Pancreas (tissue), 10 donors: ENCODE measurements at regions not wholly inside any gene's neighbourhood (a gene's known extent, or its start where the extent isn't known, plus 50 kb on each side); places are given as distances from the start of the nearest gene placed in this dataset.
"Not testable (repeated sequence)": the region's sequence is repeated elsewhere in the genome, so short reads cannot be mapped to it uniquely, and the experiment has no call there.

Experiments
- ATAC-seq, 4 donors: fragments of 200-7000 bp; cut with Tn5 transposase; one replicate each; pipeline versions ENCODE4 v1.8.0 to v1.9.1; 2020; ENCODE audit warnings: mild to moderate bottlenecking in 4 of 4, moderate library complexity in 4 of 4
- DNase-seq, 6 donors: peaks; one replicate each; pipeline ENCODE4 v3.0.0-alpha.2; 2020
- FAIRE-seq: peaks from 2 replicates; lab custom pipeline; 2012; peaks lifted over from hg19 to GRCh38; lab: Jason Lieb, UNC
- H3K27ac ChIP-seq, 4 donors: fragments of 200-600 bp; sonication (generic); 1 replicate in 3 of 4; 2 replicates in 1 of 4; pipeline versions ENCODE4 v1.5.0 to v1.8.0; 2020
- H3K27me3 ChIP-seq, 4 donors: fragments of 200-600 bp; one replicate each; pipeline ENCODE4 v1.8.0; 2021
- H3K36me3 ChIP-seq, 3 donors: fragments of 200-600 bp; sonication (generic) in 1 of 3; one replicate each; pipeline versions ENCODE4 v1.5.0 to v1.8.0; 2020 to 2021
- H3K4me1 ChIP-seq, 3 donors: fragments of 200-600 bp; one replicate each; pipeline ENCODE4 v1.8.0; 2021
- H3K4me3 ChIP-seq, 4 donors: fragments of 200-600 bp; sonication (generic) in 2 of 4; one replicate each; pipeline versions ENCODE4 v1.5.0 to v1.8.0; 2020 to 2021
- H3K9me3 ChIP-seq, 4 donors: fragments of 200-600 bp; one replicate each; pipeline ENCODE4 v1.8.0; 2021
- WGBS, 2 donors: extraction: QIAGEN DNeasy Blood & Tissue Kit; methylation state at CpG; one replicate each; pipeline ENCODE4 v1.1.7; 2013; 5-methylcytosine and 5-hydroxymethylcytosine counted together
- intact Hi-C, 3 donors: fragments of 100-400 bp; cut with DNase I; formaldehyde crosslinking; loops; one replicate each; pipeline versions ENCODE4 v1.11.1 to v1.14.2; 2022
- TF ChIP-seq, protein P1 (sequence below), 4 donors: fragments of 200-600 bp; sonication (generic) in 3 of 4; IDR thresholded peaks; one replicate each; pipeline versions ENCODE4 v1.5.0 to v1.8.0; 2021; ENCODE audit warnings: antibody characterized with exemption in 4 of 4
- donor health status: healthy with polysubstance abuse.
- donor health status: DM: no; HTN: no; CAD: no; lungs with moderate emphysema.
- donor health status: DM: no; HTN: no; CAD: no.
- donor health status: control.
- donor health status: control.
- donor health status: Bipolar disorder and iron deficiency.
- donor health status: DM: yes; HTN: yes; CAD: no.
- donor health status: DM: no; HTN: no; CAD: no.
- donor health status: DM: no; HTN: no; CAD: no.
- donor health status: DM: yes; HTN: yes; CAD: no.

DNA sequence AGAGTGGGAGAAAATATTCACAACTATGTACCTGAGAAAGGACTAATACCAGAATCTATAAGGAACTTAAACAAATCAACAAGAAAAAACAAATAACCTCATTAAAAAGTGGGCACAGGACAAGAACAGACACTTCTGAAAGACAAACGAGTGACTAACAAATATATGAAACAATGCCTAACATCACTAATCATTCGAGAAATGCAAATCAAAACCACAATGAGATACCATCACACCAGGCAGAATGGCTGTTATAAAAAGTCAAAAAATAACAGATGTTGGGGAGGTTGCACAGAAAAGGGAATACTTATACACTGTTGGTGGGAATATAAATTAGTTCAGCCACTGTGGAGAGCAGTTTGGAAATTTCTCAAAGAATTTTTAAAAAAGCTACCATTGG is 83.5 kb upstream of the WSCD1 start:
- intact Hi-C loops = no loop called here
- ATAC-seq = no peak

DNA sequence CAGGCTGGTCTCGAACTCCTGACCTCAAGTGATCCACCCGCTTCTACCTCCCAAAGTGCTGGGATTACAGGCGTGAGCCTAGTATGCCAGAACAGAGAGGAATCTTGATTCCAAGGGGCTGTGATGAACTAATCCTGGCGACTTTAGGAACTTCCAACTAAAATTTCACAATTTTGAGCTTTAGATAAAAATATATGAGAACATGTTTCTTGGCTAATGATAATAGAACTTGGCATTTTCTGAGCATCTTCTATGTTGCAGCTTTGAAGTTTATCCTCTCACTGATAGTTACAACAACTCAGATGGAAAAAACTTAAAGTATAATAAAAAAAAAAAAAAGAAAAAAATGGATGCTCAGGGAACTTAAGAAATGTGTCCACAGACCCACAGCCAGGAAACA is 69.8 kb upstream of the WSCD1 start:
- Histone ChIP-seq H3K9me3 (no peaks in the 10 kb centered on the region), H3K27me3 (peaks cover 0 to 3% (median 0%) of the 10 kb centered on the region in 4 donors), H3K36me3 (no peaks in the 10 kb centered on the region), H3K4me1 (no peaks in the 10 kb centered on the region), H3K4me3 (no peak overlapping the region), H3K27ac (no peak overlapping the region)
- TF ChIP-seq, protein P1, sequence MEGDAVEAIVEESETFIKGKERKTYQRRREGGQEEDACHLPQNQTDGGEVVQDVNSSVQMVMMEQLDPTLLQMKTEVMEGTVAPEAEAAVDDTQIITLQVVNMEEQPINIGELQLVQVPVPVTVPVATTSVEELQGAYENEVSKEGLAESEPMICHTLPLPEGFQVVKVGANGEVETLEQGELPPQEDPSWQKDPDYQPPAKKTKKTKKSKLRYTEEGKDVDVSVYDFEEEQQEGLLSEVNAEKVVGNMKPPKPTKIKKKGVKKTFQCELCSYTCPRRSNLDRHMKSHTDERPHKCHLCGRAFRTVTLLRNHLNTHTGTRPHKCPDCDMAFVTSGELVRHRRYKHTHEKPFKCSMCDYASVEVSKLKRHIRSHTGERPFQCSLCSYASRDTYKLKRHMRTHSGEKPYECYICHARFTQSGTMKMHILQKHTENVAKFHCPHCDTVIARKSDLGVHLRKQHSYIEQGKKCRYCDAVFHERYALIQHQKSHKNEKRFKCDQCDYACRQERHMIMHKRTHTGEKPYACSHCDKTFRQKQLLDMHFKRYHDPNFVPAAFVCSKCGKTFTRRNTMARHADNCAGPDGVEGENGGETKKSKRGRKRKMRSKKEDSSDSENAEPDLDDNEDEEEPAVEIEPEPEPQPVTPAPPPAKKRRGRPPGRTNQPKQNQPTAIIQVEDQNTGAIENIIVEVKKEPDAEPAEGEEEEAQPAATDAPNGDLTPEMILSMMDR (IDR thresholded peaks at IDR 0.05) = no peak
- no peak for FAIRE-seq
- 50 to 61% methylated on average over 4 of the region's 4 CpGs for WGBS, 2 donors
- no peak for ATAC-seq
- no peak for DNase-seq
- intact Hi-C loops = no loop called here

More for the DNA sequence above, 83.5 kb upstream of the WSCD1 start:
- Histone ChIP-seq H3K4me3 (no peak overlapping the region), H3K4me1 (no peaks in the 10 kb centered on the region), H3K36me3 (no peaks in the 10 kb centered on the region), H3K27me3 (no peaks in the 10 kb centered on the region), H3K9me3 (no peaks in the 10 kb centered on the region), H3K27ac (no peak overlapping the region)
- WGBS, 2 donors = 52 to 56% methylated on average over 2 of the region's 2 CpGs
- TF ChIP-seq, protein P1 (IDR thresholded peaks at IDR 0.05) = no peak
- no peak for FAIRE-seq
- DNase-seq = no peak

DNA sequence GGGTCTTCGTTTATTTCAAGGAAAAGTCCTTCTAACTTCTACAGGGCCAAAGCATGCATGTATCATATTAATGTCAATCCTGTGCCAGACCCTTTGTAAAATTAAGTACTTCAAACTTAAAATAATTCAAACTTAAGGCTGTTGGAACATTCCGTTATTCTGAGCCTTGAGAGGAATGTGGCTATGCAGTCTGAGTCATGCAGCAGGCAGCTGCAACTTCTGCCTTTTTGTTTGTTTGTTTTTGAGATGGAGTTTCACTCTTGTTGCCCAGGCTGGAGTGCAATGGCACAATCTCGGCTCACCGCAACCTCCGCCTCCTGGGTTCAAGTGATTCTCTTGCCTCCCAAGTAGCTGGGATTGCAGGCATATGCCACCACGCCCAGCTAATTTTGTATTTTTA is 67.0 kb upstream of the WSCD1 start:
- intact Hi-C loops, H3K4me3 ChIP-seq, FAIRE-seq, ATAC-seq, H3K27me3 ChIP-seq, H3K27ac ChIP-seq, H3K4me1 ChIP-seq, H3K36me3 ChIP-seq, DNase-seq, H3K9me3 ChIP-seq: not testable (repeated sequence)
- 54 to 70% methylated on average over 6 of the region's 6 CpGs for WGBS, 2 donors

DNA sequence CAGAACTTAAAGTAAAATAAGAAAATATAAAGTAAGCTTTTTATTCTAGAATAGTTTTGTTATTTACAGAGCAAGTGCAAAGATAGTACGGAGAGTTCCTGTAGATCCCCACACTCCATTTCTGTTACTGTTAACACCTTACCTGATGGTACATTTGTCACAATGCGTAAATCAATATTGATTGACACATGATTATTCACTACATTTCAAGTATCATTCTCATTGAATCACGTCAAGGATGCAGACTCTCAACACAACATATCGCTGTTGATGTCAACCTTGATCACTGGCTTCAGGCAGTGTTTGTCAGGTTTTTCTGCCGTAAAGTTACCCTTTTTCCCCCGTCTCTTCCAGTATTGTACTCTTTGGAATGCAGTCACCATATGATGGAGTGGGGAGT is 64.2 kb upstream of the WSCD1 start:
- DNase-seq = no peak
- TF ChIP-seq, protein P1 (IDR thresholded peaks at IDR 0.05) = no peak
- Histone ChIP-seq H3K4me3 (no peak overlapping the region), H3K27ac (no peak overlapping the region), H3K27me3 (peaks cover 0 to 5% (median 0%) of the 10 kb centered on the region in 4 donors), H3K9me3 (no peaks in the 10 kb centered on the region), H3K36me3 (no peaks in the 10 kb centered on the region), H3K4me1 (no peaks in the 10 kb centered on the region)
- ATAC-seq = no peak
- intact Hi-C loops = no loop called here
- 55 to 66% methylated on average over 6 of the region's 6 CpGs for WGBS, 2 donors
- FAIRE-seq = no peak

DNA sequence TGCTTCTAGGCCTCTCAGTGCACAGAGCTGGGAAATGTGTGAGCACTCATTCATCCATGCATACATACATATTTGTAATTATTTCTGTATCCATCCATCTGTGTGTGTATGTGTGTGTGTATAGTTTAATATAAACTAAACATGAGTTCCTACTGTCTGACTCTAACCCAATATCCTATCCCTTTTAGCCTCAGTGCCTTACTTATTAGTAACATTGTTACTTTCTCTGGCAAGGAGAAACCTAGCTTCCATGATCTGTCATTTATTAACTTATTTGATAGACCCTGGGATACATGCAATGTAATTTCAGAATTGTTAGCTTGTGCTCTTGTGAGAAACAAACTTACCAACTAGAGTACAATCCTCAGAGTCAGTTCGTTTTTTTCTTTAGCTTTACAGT is 59.0 kb upstream of the WSCD1 start:
- Histone ChIP-seq H3K27ac (no peak overlapping the region), H3K27me3 (peaks cover 0 to 5% (median 0%) of the 10 kb centered on the region in 4 donors), H3K36me3 (no peaks in the 10 kb centered on the region), H3K4me1 (no peaks in the 10 kb centered on the region), H3K4me3 (no peak overlapping the region), H3K9me3 (no peaks in the 10 kb centered on the region)
- no peak for ATAC-seq
- no peak for DNase-seq
- WGBS, 2 donors = 5 to 13% methylated on average over 1 of the region's 1 CpG
- no peak for FAIRE-seq
- TF ChIP-seq, protein P1 (IDR thresholded peaks at IDR 0.05) = no peak
- intact Hi-C loops = no loop called here
